GM18511 (cell line): ENCODE measurements at regions not wholly inside any gene's neighbourhood (a gene's known extent, or its start where the extent isn't known, plus 50 kb on each side); places are given as distances from the start of the nearest gene placed in this dataset.

ENCODE experiments used
- ATAC-seq: cut with Tn5 transposase; IDR thresholded peaks from one replicate; pipeline ENCODE4 v1.9.1; 2021; ENCODE audit warnings: mild to moderate bottlenecking, moderate library complexity; ENCODE audit not compliant: unreplicated experiment

DNA sequence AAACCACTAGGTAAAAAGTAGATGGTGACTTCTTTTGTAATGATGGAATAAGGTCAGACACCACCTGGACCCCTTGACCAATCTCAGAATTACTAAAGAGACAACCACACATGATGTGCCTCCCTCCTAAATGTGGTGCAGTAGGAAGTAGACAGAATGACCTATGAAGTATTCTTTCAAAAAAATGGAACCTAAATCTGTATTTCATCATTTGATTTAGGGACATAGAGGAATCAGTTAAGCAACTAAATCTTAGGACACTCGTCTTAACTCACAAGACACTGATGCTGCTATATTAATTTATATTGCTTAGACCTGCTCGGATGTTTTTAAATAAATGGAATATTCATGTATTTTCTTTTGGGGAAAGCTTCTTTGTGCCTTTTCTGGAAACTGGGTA, 80.9 kb upstream of the IRF2BP2 start:
- no peak for ATAC-seq

DNA sequence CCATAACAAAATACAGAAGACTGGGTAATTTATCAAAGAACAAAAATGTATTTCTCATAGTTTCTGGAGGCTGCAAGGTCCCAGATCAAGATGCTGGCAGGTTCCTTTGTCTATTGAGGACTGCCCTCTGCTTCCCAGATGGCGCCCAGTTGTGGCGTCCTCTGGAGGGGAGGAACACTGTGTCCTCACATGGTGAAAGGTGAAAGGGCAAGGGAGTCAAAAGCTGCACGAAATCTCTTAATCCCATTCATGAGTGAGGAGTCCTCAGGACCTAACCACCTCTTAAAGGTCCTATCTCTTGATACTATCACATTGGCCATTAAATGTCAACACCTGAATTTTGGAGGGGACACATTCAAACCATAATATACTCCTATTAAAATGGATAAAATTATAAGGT, 79.3 kb upstream of the IRF2BP2 start:
- ATAC-seq: no peak

DNA sequence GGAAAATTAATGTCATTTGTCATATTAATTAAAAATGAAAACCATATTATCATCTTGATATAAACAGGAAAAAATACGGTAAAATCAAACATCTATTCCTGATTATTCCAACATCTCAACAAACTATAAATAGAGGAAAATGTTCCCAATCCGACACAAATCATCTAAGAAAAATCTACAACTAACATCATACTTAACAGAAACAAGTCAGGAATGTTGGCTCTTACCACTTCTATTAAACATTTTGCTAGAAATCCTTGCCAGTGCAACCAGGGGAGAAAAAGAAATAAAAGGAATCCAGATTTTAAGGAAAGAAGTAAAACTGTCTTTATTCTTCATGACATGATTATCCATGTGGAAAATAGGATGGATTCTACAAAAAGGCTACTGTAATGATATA, 77.0 kb upstream of the IRF2BP2 start:
- no peak for ATAC-seq

DNA sequence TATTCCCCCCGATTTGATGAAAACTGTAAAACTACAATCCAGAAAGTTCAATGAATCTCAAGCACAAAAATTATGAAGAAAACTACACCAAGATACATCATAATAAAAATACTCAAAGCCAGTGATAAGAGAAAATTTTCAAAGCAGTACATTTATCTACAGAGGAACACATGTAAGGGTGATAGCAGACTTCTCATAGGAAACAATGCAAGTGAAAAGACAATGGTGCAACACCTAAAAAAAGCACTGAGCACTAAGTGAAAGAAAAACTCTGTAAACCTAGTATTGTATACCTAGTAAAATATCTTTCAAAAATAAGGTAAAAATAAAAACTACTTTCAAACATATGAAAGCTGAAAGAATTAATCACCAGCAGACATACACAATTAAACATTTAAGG, 76.1 kb upstream of the IRF2BP2 start:
- no peak for ATAC-seq

DNA sequence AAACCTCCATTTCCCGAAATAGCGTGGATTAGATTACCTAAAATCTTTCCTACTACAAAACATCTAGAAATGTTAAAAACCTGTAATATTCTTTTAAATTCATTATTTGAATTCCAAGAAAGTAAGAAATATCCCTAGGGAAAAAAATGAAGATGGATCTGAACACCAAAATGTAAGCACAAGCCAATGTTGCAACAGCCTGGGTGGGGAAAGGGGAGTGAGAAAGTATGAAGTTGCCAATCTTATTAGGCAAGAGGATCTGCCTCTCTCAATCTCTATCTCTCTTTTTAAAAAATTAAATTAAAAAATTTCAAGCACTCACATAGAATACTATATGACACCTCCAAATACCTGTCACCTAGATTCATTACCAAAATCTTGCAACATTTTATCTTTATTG, 74.9 kb upstream of the IRF2BP2 start:
- no peak for ATAC-seq

DNA sequence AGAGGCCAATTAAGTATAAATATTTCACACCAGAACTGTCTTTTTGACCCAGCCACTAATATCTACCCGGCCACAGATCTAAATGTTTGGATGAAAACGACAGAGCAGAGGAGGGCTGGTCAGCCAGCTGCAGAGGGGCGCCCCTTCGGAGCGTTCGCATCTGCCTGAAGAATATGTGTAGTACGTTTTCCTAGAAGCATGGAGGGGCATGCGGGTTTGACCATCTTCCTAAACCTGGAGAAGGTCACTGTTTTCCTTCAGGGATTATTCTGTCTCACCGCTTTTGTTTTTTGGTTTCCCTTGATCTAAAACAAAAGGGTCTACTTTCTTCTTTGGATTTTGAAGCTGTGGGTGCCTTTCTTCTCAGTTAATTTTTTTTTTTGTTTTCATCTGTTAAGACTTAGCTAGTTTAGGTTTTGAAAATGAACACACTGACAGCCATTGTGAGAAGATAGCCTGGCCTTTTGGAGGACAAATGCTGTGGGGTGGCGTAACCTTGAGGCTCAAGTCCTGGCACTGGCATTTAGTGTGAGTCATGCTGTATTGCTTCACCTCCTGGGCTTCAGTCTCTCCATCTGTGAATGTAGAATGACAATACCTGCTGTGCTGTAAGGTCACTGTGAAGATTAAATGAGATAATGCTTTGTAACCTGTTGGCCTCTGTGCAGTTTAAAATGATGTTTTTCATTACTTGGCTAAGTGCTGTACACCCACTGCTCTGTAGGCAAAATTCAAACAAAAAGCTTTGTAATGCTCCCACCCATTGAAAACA, 74.1 kb upstream of the IRF2BP2 start:
- ATAC-seq: no peak

DNA sequence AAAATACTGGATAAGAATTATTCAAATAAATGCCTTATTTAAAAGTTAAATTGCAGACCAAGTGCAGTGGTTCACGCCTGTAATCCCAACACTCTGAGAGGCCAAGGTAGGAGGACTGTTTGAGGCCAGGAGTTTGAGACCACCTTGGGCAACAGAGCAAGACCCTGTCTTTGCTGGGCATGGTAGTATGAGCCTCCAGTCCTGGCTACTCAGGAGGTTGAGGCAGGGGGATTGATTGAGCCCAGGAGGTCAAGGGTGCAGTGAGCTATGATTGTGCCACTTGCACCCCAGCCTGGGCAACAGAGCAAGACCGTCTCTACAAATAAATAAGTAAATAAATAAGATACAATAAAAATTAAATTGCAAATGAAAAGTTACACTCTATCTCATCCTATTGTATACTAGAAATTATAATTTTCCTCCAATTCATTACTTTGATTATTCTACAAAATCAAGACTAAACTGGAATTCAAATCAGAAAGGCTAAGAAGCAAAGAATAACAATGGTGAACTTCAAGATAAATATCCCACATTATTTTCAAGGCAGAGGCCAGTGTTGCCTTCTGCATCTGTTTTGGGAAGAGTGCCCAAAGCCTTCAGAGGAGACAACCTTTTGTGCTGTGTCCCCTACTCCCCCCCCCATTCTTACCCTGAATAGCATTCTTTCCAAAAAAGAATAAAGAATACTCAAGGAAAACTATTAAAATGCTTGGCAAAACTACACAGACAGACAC, 73.3 kb upstream of the IRF2BP2 start:
- no peak for ATAC-seq

DNA sequence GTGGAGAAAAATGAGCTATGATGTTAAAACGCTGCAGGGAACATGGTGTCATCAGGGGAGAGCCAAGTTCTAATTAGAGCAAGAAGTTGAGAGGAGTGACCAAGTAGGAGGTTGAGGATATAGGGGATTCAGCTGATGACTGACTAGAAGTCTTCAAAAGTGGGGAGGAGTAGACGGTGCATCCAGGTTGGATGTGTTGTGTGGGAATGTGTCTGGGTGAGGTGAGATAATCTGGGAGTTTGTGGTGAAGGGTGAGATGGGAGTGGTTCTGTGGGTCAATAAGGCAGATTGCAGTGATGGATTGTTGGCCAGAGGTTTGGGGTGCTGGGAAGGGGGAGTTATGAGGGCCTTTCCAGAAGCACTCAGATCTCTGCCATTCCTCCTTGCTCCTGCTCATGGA, 72.0 kb upstream of the IRF2BP2 start:
- ATAC-seq: no peak

DNA sequence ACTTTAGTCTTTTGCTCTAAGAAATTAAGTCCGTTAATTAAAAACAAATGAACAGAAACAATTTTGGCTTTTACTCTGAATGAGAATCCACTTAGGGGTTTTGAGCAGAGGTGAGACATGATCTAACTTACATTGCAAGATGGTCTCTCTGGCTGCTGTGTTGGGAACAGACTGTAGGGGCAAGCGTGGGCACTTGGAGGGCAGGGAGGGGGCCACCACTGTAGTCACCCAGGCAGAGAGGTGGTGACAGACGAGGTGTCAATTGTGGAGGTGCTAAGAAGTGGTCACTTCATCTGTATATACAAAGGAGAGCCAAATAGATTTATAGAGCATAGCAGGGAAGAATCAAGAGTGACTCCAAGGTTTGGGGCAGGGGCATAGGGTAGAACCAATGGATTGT, 71.1 kb upstream of the IRF2BP2 start:
- ATAC-seq: no peak

DNA sequence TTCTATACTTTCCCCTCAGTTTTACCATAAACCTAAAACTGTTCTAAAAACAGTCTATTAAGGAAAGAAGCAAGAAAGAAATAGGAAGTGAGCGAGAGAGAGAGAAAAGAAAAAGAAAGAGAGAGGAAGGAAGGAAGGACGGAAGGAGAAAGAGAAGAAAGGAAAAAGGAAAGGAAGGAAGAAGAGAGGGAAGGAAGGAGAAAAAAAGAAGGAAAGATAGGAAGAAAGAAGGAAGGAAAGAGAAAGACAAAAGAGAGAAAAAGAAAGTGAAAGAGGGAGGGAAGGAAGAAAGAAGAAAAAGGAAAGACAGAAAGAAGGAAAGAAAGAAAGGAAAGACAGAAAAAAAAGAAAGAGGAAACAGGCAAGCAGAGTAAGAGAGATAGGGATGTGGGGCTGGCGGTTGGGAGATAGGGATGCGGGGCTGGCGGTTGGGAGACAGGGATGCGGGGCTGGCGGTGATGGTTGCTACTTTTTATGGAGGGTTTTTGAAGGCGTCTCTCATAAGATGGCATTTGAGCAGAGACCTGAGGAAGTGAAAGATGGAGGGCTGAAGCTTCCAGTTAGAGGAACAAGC, 70.4 kb upstream of the IRF2BP2 start:
- no peak for ATAC-seq

DNA sequence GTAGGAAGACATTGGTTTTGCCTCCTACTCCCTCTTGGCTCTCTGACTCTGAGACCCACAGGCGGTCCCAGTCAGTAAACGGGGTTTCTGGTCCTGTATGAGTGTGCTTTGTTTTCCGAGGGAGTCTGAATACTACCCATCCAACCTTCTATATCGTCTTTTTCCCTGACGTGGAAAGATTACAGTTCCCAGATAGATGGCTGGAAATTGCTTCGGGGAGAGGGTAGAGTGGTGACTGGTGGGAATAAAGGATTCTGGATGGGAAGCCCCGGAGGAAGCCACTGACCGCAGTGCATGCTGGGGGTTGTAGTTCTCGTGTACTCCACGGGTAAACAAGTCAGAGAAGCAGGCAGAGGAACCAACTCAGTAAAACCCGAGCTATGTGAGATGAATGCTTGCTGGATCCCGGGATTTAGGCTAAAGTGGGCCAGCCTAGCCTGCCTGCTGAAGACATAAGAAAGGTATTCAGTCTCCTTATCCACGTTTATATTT, 66.2 kb upstream of the IRF2BP2 start:
- ATAC-seq: peak; percentile 93

DNA sequence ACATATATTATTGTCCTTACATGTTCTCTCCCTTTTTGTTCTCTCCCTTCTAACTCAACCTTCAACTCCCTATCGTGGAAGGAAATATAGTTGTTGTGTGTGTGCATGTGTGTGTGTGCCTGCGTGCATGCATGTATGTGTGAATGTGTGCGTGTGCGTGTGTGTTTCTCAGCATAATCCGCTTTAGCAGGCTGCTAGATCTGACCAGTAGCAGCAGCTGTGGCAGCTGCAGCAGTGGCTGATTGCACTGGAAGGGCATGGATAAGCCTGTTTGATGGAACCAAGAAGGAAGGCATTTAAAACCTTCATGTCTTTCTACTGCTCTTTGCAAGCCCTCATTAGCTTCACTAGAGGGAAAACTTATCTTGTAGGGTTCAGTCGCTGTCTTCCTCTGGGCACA, 65.6 kb upstream of the IRF2BP2 start:
- ATAC-seq: peak; percentile 9

DNA sequence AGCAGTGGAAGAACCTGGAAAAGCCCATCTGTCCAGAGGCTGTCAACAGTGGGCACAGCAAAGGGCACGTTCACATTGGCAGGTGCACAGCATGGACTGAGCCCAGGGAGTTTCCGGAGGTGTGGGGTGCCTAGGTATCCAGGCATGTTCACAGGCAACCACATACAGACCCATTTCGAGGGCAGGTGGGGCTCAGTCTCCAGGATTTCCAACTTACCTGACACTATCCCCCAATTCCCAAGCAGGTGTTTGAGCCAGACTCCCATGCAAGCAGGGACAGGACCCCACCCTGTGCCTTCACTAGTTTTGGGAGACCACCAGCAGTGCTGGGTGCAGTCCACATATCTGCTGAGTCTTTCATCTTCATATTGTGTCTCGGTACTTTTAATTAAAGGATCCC, 65.0 kb upstream of the IRF2BP2 start:
- ATAC-seq: no peak

DNA sequence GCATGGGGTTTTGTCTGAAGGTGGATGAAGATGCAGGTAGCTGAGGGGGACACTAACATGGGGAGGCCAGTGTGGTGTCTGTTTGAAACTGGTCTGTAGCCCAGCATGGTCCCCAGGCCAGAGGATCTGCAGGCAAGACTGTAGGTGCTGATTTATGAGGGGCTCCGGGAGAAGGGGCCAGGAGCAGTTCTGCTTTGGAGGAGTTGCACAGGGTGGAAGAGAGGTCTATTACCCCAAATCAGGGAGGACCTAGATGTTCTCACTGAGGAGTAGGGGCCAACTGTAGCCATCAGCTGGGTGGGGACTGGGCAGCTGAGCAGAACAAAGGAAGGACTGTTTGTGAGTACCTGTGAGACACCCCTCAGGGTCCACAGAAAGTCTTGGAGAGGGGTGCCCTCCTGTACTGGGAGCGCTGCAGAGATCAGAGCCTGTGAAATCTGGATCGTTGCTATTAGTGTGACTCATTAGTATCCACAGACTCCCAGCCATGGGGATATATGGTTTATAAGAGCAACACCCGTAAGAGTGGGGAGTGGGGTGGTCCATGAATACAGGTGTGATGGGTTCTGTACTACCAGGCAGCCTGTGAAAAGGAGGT, 64.3 kb upstream of the IRF2BP2 start:
- no peak for ATAC-seq

DNA sequence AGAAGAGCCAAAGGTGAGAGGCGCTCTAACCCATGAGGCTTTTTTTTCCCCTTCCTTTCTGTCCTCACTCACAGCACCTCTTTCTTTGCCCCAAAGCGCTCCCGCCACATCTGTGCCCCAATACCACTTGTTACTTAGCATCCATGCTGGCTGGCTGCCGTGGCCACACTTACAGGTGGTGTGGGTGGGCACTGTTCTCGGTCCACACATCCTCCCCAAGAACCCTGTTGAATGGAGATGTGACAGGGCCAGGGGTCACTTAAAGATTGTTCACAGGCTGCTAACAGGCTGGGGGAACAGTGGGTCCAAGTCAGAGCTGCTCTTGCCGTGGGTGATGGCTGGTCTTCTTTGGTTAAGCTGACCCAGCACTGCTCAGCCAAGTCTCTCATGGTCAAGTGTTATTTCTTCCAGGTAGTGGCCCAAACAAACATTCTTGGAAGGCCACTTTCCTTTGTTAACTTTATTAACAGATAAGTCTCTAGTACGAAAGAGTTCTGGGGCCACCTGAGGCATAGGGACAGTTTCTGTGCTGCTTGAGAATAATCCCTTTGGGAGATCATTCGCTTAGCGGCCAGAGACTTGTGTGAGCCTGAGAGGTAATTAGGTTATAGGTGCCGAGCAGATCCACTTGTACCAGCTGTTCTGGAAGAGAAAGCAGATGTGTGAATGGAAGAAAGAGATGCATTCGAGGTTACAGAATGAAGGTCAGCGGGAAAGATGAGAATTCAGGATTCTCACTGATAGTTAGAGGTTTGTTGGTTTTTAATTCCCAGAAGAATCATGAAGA, 62.6 kb upstream of the IRF2BP2 start:
- ATAC-seq: no peak

DNA sequence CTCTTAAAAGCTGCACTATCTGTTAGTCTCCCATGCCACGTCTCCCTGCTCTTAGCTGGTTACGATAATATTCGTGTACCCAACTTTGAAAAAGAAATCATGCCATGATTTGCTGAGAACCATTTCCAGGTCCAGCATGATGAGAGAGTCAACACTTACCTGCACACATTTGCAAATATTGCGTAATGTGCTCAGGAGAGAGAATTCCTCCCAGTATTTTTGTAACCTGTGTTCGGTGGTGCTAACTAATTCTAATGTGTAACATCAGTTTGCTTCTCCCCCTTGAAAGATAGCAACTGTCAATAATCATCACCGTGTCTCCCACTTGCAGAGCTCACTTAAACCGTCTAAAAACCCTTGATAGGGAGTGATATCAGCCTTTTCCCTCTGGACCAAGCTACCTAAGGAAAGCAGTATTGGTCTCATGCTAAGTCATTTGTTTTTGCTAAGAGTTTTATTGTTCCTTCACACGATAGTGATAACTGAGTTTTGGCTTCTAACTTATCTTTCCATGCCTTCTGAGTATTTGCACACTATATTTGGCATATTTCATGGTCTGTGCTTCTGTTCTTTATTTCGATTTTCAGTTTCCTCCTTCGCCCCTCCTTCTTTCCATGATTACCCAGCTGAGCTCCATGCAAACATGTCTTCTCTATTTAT, 61.1 kb upstream of the IRF2BP2 start:
- ATAC-seq: no peak

DNA sequence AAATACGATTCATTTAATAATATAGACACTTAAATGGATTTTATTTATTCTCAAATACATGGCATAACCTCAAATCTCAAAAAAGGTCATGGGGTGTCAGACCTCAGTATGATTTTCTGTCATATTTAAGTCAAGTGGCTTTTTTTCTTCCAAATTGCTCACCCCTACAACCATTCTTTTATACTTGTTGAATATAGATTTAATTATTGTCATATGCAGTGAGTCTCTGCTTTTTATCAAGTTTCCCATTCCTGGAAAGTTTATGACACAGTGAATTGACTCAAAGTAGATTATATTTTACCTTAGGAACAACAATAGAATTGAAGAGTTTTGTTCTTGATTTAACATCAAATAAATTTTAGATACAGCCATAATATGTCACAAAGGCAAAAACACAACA, 59.5 kb upstream of the IRF2BP2 start:
- ATAC-seq: no peak

DNA sequence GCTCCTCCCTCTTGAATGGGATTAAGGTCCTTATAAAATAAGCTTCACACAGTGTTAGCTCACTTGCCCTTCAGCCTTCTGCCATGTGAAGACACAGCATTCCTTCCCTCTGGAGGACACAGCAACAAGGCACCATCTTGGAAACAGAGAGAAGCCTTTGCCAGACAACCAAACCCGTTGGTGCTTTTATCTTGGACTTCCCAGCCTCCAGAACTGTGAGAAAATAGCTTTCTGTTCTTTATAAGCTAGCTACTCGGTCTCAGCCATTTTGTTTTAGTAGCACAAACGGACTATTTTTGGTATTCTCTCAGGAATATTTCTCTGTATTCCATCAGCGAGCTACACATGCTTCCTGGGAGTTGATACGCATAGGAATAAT, 58.6 kb upstream of the IRF2BP2 start:
- ATAC-seq: no peak

DNA sequence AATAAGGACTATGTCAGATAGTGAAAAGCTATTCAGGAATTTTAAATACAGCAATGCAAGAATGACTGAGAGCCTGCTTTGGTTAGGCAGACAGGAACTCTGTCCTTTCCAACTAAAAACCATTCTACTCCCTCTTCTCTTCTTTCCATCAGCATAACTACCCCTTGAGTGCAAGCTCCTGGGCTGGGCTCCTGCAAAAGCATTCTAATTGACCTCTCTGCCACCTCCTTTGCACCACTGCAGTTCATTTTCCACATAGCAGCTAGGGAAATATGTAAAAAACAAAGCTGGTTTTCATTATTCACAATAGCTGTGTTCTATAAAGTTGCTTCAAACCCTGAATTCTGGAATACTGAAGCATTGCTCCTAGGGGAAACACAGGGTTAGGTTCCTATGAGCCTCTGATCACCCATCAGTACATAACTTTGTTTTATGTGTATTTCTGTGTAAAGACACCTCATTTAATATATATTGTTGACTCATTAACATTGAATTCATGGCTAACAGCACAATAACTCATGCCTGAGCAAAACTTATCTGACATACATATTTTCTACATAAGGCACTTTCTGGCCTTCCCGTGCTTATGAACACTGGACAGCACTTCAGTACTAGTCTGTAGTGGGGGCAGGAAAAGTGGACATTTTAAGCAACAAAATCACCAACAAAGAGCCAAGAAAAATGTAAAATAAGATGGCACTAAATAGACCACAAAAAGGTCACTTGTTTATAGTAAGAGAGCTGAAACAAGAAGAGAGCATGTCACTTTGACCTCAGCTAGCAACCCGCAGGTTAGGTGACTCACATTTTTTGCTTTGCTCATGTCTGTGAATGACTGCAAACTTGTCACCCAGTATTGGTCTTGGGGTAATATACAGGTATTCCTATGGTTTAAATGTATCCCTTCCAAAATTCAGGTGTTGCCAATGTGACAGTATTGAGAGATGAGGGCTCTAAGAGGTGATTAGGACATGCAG, 57.9 kb upstream of the IRF2BP2 start:
- no peak for ATAC-seq
